ENCODE measurements at regions not wholly inside any gene's neighbourhood (a gene's known extent, or its start where the extent isn't known, plus 50 kb on each side); places are given as distances from the start of the nearest gene placed in this dataset.

- DNase-seq (no peak), ATAC-seq (no peak)
- intact Hi-C loops (cut with DNase I, micrococcal nuclease), result no loop called here
These were observed 507.4 kb upstream of the PKDCC start for GRCh38 chr2:41540272-41540998.

- intact Hi-C loops (cut with DNase I, micrococcal nuclease), result no loop called here
- ATAC-seq (no peak), DNase-seq (no peak)
These were observed 504.1 kb upstream of the PKDCC start for GRCh38 chr2:41543726-41544125.

- DNase-seq (no peak), ATAC-seq (no peak)
- intact Hi-C loops (cut with DNase I, micrococcal nuclease), result no loop called here
These were observed 503.1 kb upstream of the PKDCC start for GRCh38 chr2:41544709-41545108.

- intact Hi-C loops (cut with DNase I, micrococcal nuclease), result no loop called here
- ATAC-seq (no peak), DNase-seq (no peak)
These were observed 501.8 kb upstream of the PKDCC start for GRCh38 chr2:41546031-41546430.

- intact Hi-C loops (cut with DNase I, micrococcal nuclease), result no loop called here
- ATAC-seq (no peak), DNase-seq (no peak)
These were observed 479.2 kb upstream of the PKDCC start for GRCh38 chr2:41568648-41569047.

GRCh38 chr2:41572154-41572553 is 475.7 kb upstream of the PKDCC start:
- intact Hi-C loops (cut with DNase I, micrococcal nuclease), result no loop called here
- DNase-seq (no peak), ATAC-seq (no peak)

GRCh38 chr2:41576423-41576822 is 471.4 kb upstream of the PKDCC start:
- intact Hi-C loops (cut with DNase I, micrococcal nuclease), result no loop called here
- ATAC-seq, result no peak
- no peak for DNase-seq

GRCh38 chr2:41579806-41580205 is 468.0 kb upstream of the PKDCC start:
- DNase-seq (no peak), ATAC-seq (no peak)
- intact Hi-C loops (cut with DNase I, micrococcal nuclease), result no loop called here

- intact Hi-C loops (cut with DNase I, micrococcal nuclease), result no loop called here
- ATAC-seq (no peak), DNase-seq (no peak)
These were observed 467.0 kb upstream of the PKDCC start for GRCh38 chr2:41580806-41581205.

GRCh38 chr2:41595240-41595639 is 452.6 kb upstream of the PKDCC start:
- DNase-seq (no peak), ATAC-seq (no peak)
- intact Hi-C loops (cut with DNase I, micrococcal nuclease), result no loop called here

- intact Hi-C loops (cut with DNase I, micrococcal nuclease), result no loop called here
- DNase-seq (no peak), ATAC-seq (no peak)
These were observed 450.1 kb upstream of the PKDCC start for GRCh38 chr2:41597680-41598079.

GRCh38 chr2:41598161-41598894 is 449.5 kb upstream of the PKDCC start:
- ATAC-seq (no peak), DNase-seq (no peak)
- intact Hi-C loops (cut with DNase I, micrococcal nuclease), result no loop called here

GRCh38 chr2:41600460-41600859 is 447.4 kb upstream of the PKDCC start:
- intact Hi-C loops (cut with DNase I, micrococcal nuclease), result no loop called here
- no peak for ATAC-seq
- no peak for DNase-seq

GRCh38 chr2:41602341-41602740 is 445.5 kb upstream of the PKDCC start:
- ATAC-seq (no peak), DNase-seq (no peak)
- intact Hi-C loops (cut with DNase I, micrococcal nuclease), result no loop called here

- intact Hi-C loops (cut with DNase I, micrococcal nuclease), result no loop called here
- no peak for DNase-seq
- no peak for ATAC-seq
These were observed 442.5 kb upstream of the PKDCC start for GRCh38 chr2:41605311-41605710.

- intact Hi-C loops (cut with DNase I, micrococcal nuclease), result no loop called here
- DNase-seq (no peak), ATAC-seq (no peak)
These were observed 441.9 kb upstream of the PKDCC start for GRCh38 chr2:41605914-41606313.

- ATAC-seq (no peak), DNase-seq (no peak)
These were observed 437.2 kb upstream of the PKDCC start for GRCh38 chr2:41610501-41611190.

GRCh38 chr2:41618754-41619153 is 429.1 kb upstream of the PKDCC start:
- intact Hi-C loops (cut with DNase I, micrococcal nuclease), result no loop called here
- ATAC-seq, result no peak
- no peak for DNase-seq

More at GRCh38 chr2:41610501-41611190, 437.2 kb upstream of the PKDCC start:
- intact Hi-C loops (cut with DNase I, micrococcal nuclease), result no loop called here

GRCh38 chr2:41621095-41621494 is 426.7 kb upstream of the PKDCC start:
- no peak for ATAC-seq
- intact Hi-C loops (cut with DNase I, micrococcal nuclease), result no loop called here
- no peak for DNase-seq

GRCh38 chr2:41621563-41621962 is 426.3 kb upstream of the PKDCC start:
- no peak for ATAC-seq

More at GRCh38 chr2:41621563-41621962, 426.3 kb upstream of the PKDCC start:
- no peak for DNase-seq
- intact Hi-C loops (cut with DNase I, micrococcal nuclease), result no loop called here

All from left colon (tissue), 2 donors.